ENCODE measurements at regions not wholly inside any gene's neighbourhood (a gene's known extent, or its start where the extent isn't known, plus 50 kb on each side); places are given as distances from the start of the nearest gene placed in this dataset.

GRCh38 chrX:38893441-38893840, 92.2 kb downstream of the MID1IP1 start:
- H2AFZ ChIP-seq (ENCODE audit: low read length): no peak overlapping the region
- POLR2A ChIA-PET (ENCODE audit: unreplicated experiment): no interaction called here
- no peaks in the 10 kb centered on the region for H3K79me2 ChIP-seq (ENCODE audit: low read length)
- no peaks in the 10 kb centered on the region for H3K36me3 ChIP-seq (ENCODE audit: low read depth, low read length)
- H4K20me1 ChIP-seq (ENCODE audit: low read length): no peaks in the 10 kb centered on the region
- DNase-seq (no peak), ATAC-seq (no peak)
- no peaks in the 10 kb centered on the region for H3K27me3 ChIP-seq (ENCODE audit: low read length)
- no peaks in the 10 kb centered on the region for H3K9me2 ChIP-seq (replicated peaks; ENCODE audit: low read length)
- H3K4me3 ChIP-seq (ENCODE audit: low read length): no peak overlapping the region
- H3K4me2 ChIP-seq (ENCODE audit: low read length): no peak overlapping the region
- intact Hi-C loops (cut with micrococcal nuclease): no loop called here
- CTCF ChIA-PET: no interaction called here
- H3K4me1 ChIP-seq (ENCODE audit: insufficient read depth, low read length): no peaks in the 10 kb centered on the region
- no peaks in the 10 kb centered on the region for H3K9me3 ChIP-seq (ENCODE audit: low read length)
- H3F3A ChIP-seq (ENCODE audit: low read length, unreplicated experiment): no peaks in the 10 kb centered on the region
- no peak overlapping the region for H3K9ac ChIP-seq (ENCODE audit: low read length)
- no peak overlapping the region for H3K27ac ChIP-seq (ENCODE audit: low read length)
- no TSS peak for BruUV-seq (replicated peaks)
- no peak for TF ChIP-seq EZH2phosphoT487 (IDR thresholded peaks at IDR 0.05; ENCODE audit: borderline replicate concordance, low read length)
- no peak for TF ChIP-seq CTCF (conservative IDR thresholded peaks at IDR 0.05; ENCODE audit: low read depth, low read length)
- no peak for TF ChIP-seq EZH2 (IDR thresholded peaks at IDR 0.05; ENCODE audit: low read length, unreplicated experiment)

DNA sequence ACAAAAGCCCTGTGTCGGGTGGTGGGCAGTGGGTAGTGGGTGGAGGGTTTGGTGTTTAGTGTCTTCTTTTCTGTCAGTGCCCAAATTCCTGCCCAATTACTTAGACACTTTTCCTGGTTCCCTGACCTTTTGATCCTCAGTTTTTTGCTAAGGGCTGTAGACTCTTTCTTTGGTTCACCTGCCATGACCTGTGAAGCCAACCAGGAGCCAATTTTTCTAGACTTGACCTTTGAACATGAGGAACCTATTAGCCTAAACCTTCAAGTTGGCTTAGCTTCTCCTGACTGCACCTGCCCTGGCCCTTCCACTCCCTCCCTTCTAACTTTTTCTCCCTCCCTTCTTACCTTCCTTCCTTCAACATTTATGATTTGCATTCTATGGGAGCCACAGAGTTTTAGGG, 94.5 kb downstream of the MID1IP1 start:
- POLR2A ChIA-PET (ENCODE audit: unreplicated experiment): interaction anchor here (1.2 kb wide), 1 partner anchor 92 kb away, joined by 3 read pairs; no protein-coding TSS in a partner anchor
- no peaks in the 10 kb centered on the region for H3K9me3 ChIP-seq (ENCODE audit: low read length)
- H3K4me2 ChIP-seq (ENCODE audit: low read length): no peak overlapping the region
- H3K9me2 ChIP-seq (replicated peaks; ENCODE audit: low read length): no peaks in the 10 kb centered on the region
- H3K27ac ChIP-seq (ENCODE audit: low read length): no peak overlapping the region
- CTCF ChIA-PET: no interaction called here
- H3K27me3 ChIP-seq (ENCODE audit: low read length): no peaks in the 10 kb centered on the region
- BruUV-seq (replicated peaks): no TSS peak
- no peak for DNase-seq
- H3K4me3 ChIP-seq (ENCODE audit: low read length): no peak overlapping the region
- TF ChIP-seq EZH2 (IDR thresholded peaks at IDR 0.05; ENCODE audit: low read length, unreplicated experiment) (no peak), EZH2phosphoT487 (IDR thresholded peaks at IDR 0.05; ENCODE audit: borderline replicate concordance, low read length) (no peak), CTCF (conservative IDR thresholded peaks at IDR 0.05; ENCODE audit: low read depth, low read length) (no peak)
- no peak overlapping the region for H2AFZ ChIP-seq (ENCODE audit: low read length)
- H3K79me2 ChIP-seq (ENCODE audit: low read length): no peaks in the 10 kb centered on the region
- H3K9ac ChIP-seq (ENCODE audit: low read length): no peak overlapping the region
- no peaks in the 10 kb centered on the region for H3K4me1 ChIP-seq (ENCODE audit: insufficient read depth, low read length)
- no peaks in the 10 kb centered on the region for H3F3A ChIP-seq (ENCODE audit: low read length, unreplicated experiment)
- ATAC-seq: no peak
- intact Hi-C loops (cut with micrococcal nuclease): no loop called here
- no peaks in the 10 kb centered on the region for H4K20me1 ChIP-seq (ENCODE audit: low read length)
- H3K36me3 ChIP-seq (ENCODE audit: low read depth, low read length): no peaks in the 10 kb centered on the region

- H3K4me2 ChIP-seq (ENCODE audit: low read length): no peak overlapping the region
- no peaks in the 10 kb centered on the region for H3K9me3 ChIP-seq (ENCODE audit: low read length)
- no peaks in the 10 kb centered on the region for H4K20me1 ChIP-seq (ENCODE audit: low read length)
- no peaks in the 10 kb centered on the region for H3K4me1 ChIP-seq (ENCODE audit: insufficient read depth, low read length)
- ATAC-seq (no peak), DNase-seq (no peak)
- no peaks in the 10 kb centered on the region for H3F3A ChIP-seq (ENCODE audit: low read length, unreplicated experiment)
- H3K4me3 ChIP-seq (ENCODE audit: low read length): no peak overlapping the region
- H3K27ac ChIP-seq (ENCODE audit: low read length): no peak overlapping the region
- BruUV-seq (replicated peaks): no TSS peak
- H3K27me3 ChIP-seq (ENCODE audit: low read length): no peaks in the 10 kb centered on the region
- no peak overlapping the region for H3K9ac ChIP-seq (ENCODE audit: low read length)
- CTCF ChIA-PET: no interaction called here
- no peak overlapping the region for H2AFZ ChIP-seq (ENCODE audit: low read length)
- no peaks in the 10 kb centered on the region for H3K36me3 ChIP-seq (ENCODE audit: low read depth, low read length)
- no peaks in the 10 kb centered on the region for H3K9me2 ChIP-seq (replicated peaks; ENCODE audit: low read length)
- no peaks in the 10 kb centered on the region for H3K79me2 ChIP-seq (ENCODE audit: low read length)
- intact Hi-C loops (cut with micrococcal nuclease): no loop called here
- TF ChIP-seq CTCF (conservative IDR thresholded peaks at IDR 0.05; ENCODE audit: low read depth, low read length) (no peak), EZH2phosphoT487 (IDR thresholded peaks at IDR 0.05; ENCODE audit: borderline replicate concordance, low read length) (no peak), EZH2 (IDR thresholded peaks at IDR 0.05; ENCODE audit: low read length, unreplicated experiment) (no peak)
- POLR2A ChIA-PET (ENCODE audit: unreplicated experiment): no interaction called here
Observed at GRCh38 chrX:38896724-38897298, 95.6 kb downstream of the MID1IP1 start.
